Mucosa of descending colon (tissue), 3 donors: ENCODE measurements at regions not wholly inside any gene's neighbourhood (a gene's known extent, or its start where the extent isn't known, plus 50 kb on each side); places are given as distances from the start of the nearest gene placed in this dataset.

ENCODE experiments used
- ATAC-seq: fragments of 200-7000 bp; cut with Tn5 transposase; one replicate; pipeline ENCODE4 v1.9.1; 2020; ENCODE audit warnings: mild to moderate bottlenecking, moderate library complexity
- DNase-seq, 3 donors: peaks; one replicate each; pipeline ENCODE4 v3.0.0-alpha.2; 2020
- H3K36me3 ChIP-seq: fragments of 200-600 bp; one replicate; pipeline ENCODE4 v1.8.0; 2021; ENCODE audit warnings: low read depth, mild to moderate bottlenecking
- H3K4me1 ChIP-seq: fragments of 200-600 bp; one replicate; pipeline ENCODE4 v1.8.0; 2021; ENCODE audit warnings: low read depth, mild to moderate bottlenecking
- H3K4me3 ChIP-seq: fragments of 200-600 bp; one replicate; pipeline ENCODE4 v1.8.0; 2021; ENCODE audit warnings: mild to moderate bottlenecking
- H3K9me3 ChIP-seq: fragments of 200-600 bp; one replicate; pipeline ENCODE4 v1.8.0; 2021; ENCODE audit warnings: mild to moderate bottlenecking
- intact Hi-C, 2 donors: fragments of 100-400 bp; cut with DNase I in 1 of 2; cut with micrococcal nuclease in 1 of 2; formaldehyde crosslinking; loops; one replicate each; pipeline versions ENCODE4 v1.11.0 to v1.11.1; 2022; cut with DNase I, micrococcal nuclease
- TF ChIP-seq, protein P1 (sequence below): fragments of 200-600 bp; IDR thresholded peaks from one replicate; pipeline ENCODE4 v1.8.0; 2022; ENCODE audit warnings: antibody characterized with exemption, mild to moderate bottlenecking
- donor health status: DM: no; HTN: no; CAD: no; lungs with moderate emphysema.
- donor health status: DM: no; HTN: no; CAD: no.
- donor health status: DM: no; HTN: yes; CAD: no.

DNA sequence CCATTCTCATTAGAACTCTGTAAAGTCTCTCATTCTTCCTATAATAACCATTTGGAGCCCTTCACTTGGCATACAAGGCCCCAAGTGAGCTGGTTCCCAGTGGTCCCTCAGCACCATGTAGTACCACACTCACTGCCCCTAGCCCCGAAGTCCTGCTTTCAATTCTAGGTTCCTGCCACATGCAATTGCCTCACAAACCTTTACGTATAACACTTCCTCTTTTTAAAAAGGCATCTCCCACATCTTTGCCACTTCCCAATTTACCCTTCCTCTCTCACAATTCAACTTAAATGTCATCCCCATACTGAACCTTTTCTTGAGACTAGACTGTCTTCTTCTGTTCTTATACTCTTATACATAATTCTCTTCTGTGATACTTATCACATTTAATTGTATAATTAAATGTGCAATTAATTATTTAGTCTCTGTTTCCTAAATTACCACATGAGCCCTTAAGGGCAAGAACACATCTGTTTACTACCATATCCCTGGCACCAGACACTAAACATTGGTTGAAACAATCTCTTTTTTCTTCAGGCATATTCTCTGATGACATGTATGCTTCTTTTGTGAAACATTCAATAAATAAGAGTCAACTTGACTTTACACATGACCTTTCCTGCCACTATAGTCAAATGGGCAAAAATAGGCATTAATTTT, 304.0 kb downstream of the SPRY2 start:
- TF ChIP-seq, protein P1, sequence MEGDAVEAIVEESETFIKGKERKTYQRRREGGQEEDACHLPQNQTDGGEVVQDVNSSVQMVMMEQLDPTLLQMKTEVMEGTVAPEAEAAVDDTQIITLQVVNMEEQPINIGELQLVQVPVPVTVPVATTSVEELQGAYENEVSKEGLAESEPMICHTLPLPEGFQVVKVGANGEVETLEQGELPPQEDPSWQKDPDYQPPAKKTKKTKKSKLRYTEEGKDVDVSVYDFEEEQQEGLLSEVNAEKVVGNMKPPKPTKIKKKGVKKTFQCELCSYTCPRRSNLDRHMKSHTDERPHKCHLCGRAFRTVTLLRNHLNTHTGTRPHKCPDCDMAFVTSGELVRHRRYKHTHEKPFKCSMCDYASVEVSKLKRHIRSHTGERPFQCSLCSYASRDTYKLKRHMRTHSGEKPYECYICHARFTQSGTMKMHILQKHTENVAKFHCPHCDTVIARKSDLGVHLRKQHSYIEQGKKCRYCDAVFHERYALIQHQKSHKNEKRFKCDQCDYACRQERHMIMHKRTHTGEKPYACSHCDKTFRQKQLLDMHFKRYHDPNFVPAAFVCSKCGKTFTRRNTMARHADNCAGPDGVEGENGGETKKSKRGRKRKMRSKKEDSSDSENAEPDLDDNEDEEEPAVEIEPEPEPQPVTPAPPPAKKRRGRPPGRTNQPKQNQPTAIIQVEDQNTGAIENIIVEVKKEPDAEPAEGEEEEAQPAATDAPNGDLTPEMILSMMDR = no peak
- DNase-seq (peak in 1 of 3 donors; percentile 14), ATAC-seq (peak; percentile 19)
- Histone ChIP-seq H3K4me1 (peaks cover 2% of the 10 kb centered on the region), H3K4me3 (no peak overlapping the region), H3K36me3 (no peaks in the 10 kb centered on the region), H3K9me3 (no peaks in the 10 kb centered on the region)
- intact Hi-C loops = no loop called here

- ATAC-seq (no peak), DNase-seq (no peak)
- Histone ChIP-seq H3K36me3 (no peaks in the 10 kb centered on the region), H3K4me1 (no peaks in the 10 kb centered on the region), H3K4me3 (no peak overlapping the region), H3K9me3 (no peaks in the 10 kb centered on the region)
- TF ChIP-seq, protein P1 = no peak
- intact Hi-C loops = no loop called here
These were observed 305.8 kb downstream of the SPRY2 start for GRCh38 chr13:80035096-80035495.

DNA sequence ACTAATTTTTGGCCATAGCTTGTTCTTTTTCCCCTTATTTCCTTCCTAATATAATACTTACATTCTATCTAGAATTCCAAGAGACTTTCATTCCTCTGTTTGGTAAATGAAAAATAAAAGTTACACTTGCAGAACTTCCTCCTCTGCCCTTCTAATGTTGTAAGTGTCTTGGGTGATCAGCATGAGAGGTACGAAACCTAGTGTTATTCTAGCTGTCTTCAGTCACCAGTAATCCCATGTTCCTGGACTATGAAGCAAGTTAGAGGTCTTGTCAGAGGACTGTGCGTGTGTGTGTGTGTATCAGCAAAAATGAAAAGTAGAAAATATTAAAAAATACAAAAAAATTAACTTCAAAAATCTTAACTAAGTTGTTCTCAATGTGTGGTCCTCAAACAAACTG, 307.0 kb downstream of the SPRY2 start:
- H3K4me3 ChIP-seq = no peak overlapping the region
- TF ChIP-seq, protein P1 = no peak
- H3K36me3 ChIP-seq = no peaks in the 10 kb centered on the region
- DNase-seq = no peak
- H3K4me1 ChIP-seq = no peaks in the 10 kb centered on the region
- intact Hi-C loops = no loop called here
- H3K9me3 ChIP-seq = no peaks in the 10 kb centered on the region
- ATAC-seq = no peak

DNA sequence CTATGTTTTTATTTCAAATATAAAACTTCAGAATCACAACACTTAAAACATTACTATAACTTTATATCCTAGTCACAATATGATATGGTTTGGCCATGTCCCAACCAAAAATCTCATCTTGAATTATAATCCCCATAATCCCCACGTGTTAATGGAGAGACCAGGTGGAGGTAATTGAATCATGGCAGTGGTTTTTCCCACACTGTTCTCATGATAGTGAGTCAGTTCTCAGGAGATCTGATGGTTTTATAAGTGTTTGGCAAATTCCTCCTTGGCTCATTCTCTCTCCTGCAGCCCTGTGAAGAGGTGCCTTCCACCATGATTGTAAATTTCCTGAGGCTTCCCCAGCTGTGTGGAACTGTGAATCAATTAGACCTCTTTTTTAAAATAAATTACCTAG, 307.6 kb downstream of the SPRY2 start:
- no peak for ATAC-seq
- H3K4me3 ChIP-seq = no peak overlapping the region
- DNase-seq = no peak
- H3K9me3 ChIP-seq = no peaks in the 10 kb centered on the region
- intact Hi-C loops = no loop called here
- H3K36me3 ChIP-seq = no peaks in the 10 kb centered on the region
- TF ChIP-seq, protein P1 = no peak
- H3K4me1 ChIP-seq = no peaks in the 10 kb centered on the region

- DNase-seq = peak; percentile 28 to 57 (median 37)
- ATAC-seq = peak; percentile 95
- no peaks in the 10 kb centered on the region for H3K36me3 ChIP-seq
- TF ChIP-seq, protein P1 = no peak
- intact Hi-C loops = no loop called here
- H3K9me3 ChIP-seq = no peaks in the 10 kb centered on the region
- H3K4me3 ChIP-seq = no peak overlapping the region
- no peaks in the 10 kb centered on the region for H3K4me1 ChIP-seq
These were observed 310.4 kb downstream of the SPRY2 start for GRCh38 chr13:80030491-80030890.

DNA sequence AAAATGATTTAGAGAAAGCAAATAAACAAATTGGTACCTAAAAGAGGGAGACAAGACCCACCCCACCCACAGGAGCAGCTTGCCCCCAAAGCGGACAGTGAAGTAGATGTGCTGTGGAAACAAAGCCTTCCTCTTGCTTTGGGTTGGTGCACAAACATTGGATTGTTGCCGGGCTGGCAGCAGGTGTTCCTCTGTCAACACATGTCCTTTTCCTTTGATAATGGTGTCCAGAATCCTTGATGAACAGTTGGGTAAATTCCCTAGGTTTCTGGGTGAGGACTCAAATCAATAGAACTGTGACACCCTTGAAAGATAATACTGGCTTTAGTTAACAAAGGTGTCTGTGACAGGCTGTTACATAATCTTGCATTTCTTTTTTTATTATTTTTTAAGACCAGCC, 311.8 kb downstream of the SPRY2 start:
- DNase-seq = peak; percentile 16 to 37 (median 36)
- no peaks in the 10 kb centered on the region for H3K9me3 ChIP-seq
- peak; percentile 56 for ATAC-seq
- H3K4me1 ChIP-seq = no peaks in the 10 kb centered on the region
- no peak overlapping the region for H3K4me3 ChIP-seq
- H3K36me3 ChIP-seq = no peaks in the 10 kb centered on the region
- TF ChIP-seq, protein P1 = no peak
- intact Hi-C loops = no loop called here
